GM19455 (cell line): ENCODE measurements at regions not wholly inside any gene's neighbourhood (a gene's known extent, or its start where the extent isn't known, plus 50 kb on each side); places are given as distances from the start of the nearest gene placed in this dataset.

Experiments used
- ATAC-seq: cut with Tn5 transposase; IDR thresholded peaks from one replicate; pipeline ENCODE4 v1.9.1; 2021; ENCODE audit not compliant: unreplicated experiment

- no peak for ATAC-seq
These were observed 899.5 kb upstream of the CELF2 start for GRCh38 chr10:10118131-10118530.

GRCh38 chr10:10120671-10121070, 897.0 kb upstream of the CELF2 start:
- ATAC-seq, result no peak

- ATAC-seq, result no peak
These were observed 892.0 kb upstream of the CELF2 start for GRCh38 chr10:10125676-10126075.

GRCh38 chr10:10126218-10126617, 891.5 kb upstream of the CELF2 start:
- no peak for ATAC-seq

- no peak for ATAC-seq
These were observed 889.3 kb upstream of the CELF2 start for GRCh38 chr10:10128387-10128786.

- no peak for ATAC-seq
These were observed 887.0 kb upstream of the CELF2 start for GRCh38 chr10:10130686-10131085.

GRCh38 chr10:10132009-10132408, 885.7 kb upstream of the CELF2 start:
- no peak for ATAC-seq

- ATAC-seq, result no peak
These were observed 884.4 kb upstream of the CELF2 start for GRCh38 chr10:10133281-10133680.

- ATAC-seq, result no peak
These were observed 879.0 kb upstream of the CELF2 start for GRCh38 chr10:10138685-10139084.

- no peak for ATAC-seq
These were observed 875.8 kb upstream of the CELF2 start for GRCh38 chr10:10141782-10142382.

- no peak for ATAC-seq
These were observed 871.1 kb upstream of the CELF2 start for GRCh38 chr10:10146604-10147003.

- ATAC-seq, result no peak
These were observed 867.8 kb upstream of the CELF2 start for GRCh38 chr10:10149899-10150298.

GRCh38 chr10:10156917-10157600, 860.6 kb upstream of the CELF2 start:
- no peak for ATAC-seq

- no peak for ATAC-seq
These were observed 856.8 kb upstream of the CELF2 start for GRCh38 chr10:10160821-10161312.

GRCh38 chr10:10164848-10165247, 852.8 kb upstream of the CELF2 start:
- ATAC-seq, result no peak

GRCh38 chr10:10165415-10165814, 852.3 kb upstream of the CELF2 start:
- ATAC-seq, result no peak

GRCh38 chr10:10178476-10178875, 839.2 kb upstream of the CELF2 start:
- ATAC-seq, result no peak

- no peak for ATAC-seq
These were observed 823.8 kb upstream of the CELF2 start for GRCh38 chr10:10193848-10194247.

- no peak for ATAC-seq
These were observed 821.0 kb upstream of the CELF2 start for GRCh38 chr10:10196701-10197100.

- ATAC-seq, result no peak
These were observed 820.2 kb upstream of the CELF2 start for GRCh38 chr10:10197423-10197822.

- ATAC-seq, result no peak
These were observed 819.3 kb upstream of the CELF2 start for GRCh38 chr10:10198363-10198762.

- no peak for ATAC-seq
These were observed 813.3 kb upstream of the CELF2 start for GRCh38 chr10:10204415-10204814.

GRCh38 chr10:10205906-10206305, 811.8 kb upstream of the CELF2 start:
- ATAC-seq, result no peak
